SJCRH30 (cell line): ENCODE measurements at regions not wholly inside any gene's neighbourhood (a gene's known extent, or its start where the extent isn't known, plus 50 kb on each side); places are given as distances from the start of the nearest gene placed in this dataset.
"Not testable (repeated sequence)": the region's sequence is repeated elsewhere in the genome, so short reads cannot be mapped to it uniquely, and the experiment has no call there.

Experiments
- DNase-seq, 2 experiments: peaks; one replicate each; pipeline ENCODE4 v3.0.0-alpha.2; 2015 to 2020
- H3K27ac ChIP-seq: fragments of 250-450 bp; sonication (Bioruptor Pico); 2 replicates; pipeline ENCODE4 v1.5.1; 2020; ENCODE audit warnings: mild to moderate bottlenecking, moderate library complexity
- H3K27me3 ChIP-seq: fragments of 250-450 bp; sonication (Bioruptor Pico); 2 replicates; pipeline ENCODE4 v1.5.1; 2020; ENCODE audit warnings: mild to moderate bottlenecking, moderate library complexity
- H3K36me3 ChIP-seq: fragments of 250-450 bp; sonication (Bioruptor Pico); 2 replicates; pipeline ENCODE4 v1.5.1; 2020; ENCODE audit warnings: mild to moderate bottlenecking, moderate library complexity
- H3K4me1 ChIP-seq: fragments of 250-450 bp; sonication (Bioruptor Pico); 2 replicates; pipeline ENCODE4 v1.5.1; 2020; ENCODE audit warnings: mild to moderate bottlenecking, moderate library complexity
- H3K4me3 ChIP-seq: fragments of 250-450 bp; sonication (Bioruptor Pico); 2 replicates; pipeline ENCODE4 v1.5.1; 2020; ENCODE audit warnings: mild to moderate bottlenecking, moderate library complexity
- H3K9me3 ChIP-seq: fragments of 250-450 bp; sonication (Bioruptor Pico); replicated peaks from 2 replicates; pipeline ENCODE4 v1.5.1; 2020; ENCODE audit warnings: mild to moderate bottlenecking, moderate library complexity

- not testable (repeated sequence) for H3K36me3 ChIP-seq, H3K27ac ChIP-seq, H3K9me3 ChIP-seq, H3K27me3 ChIP-seq, H3K4me3 ChIP-seq
- peak; percentile 54 to 70 for DNase-seq
- H3K4me1 ChIP-seq: peaks cover 12% of the 10 kb centered on the region
Observed at GRCh38 chr11:25263861-25264260, 767.0 kb downstream of the LUZP2 start.

- Histone ChIP-seq H3K4me1 (no peaks in the 10 kb centered on the region), H3K36me3 (no peaks in the 10 kb centered on the region)
Observed at GRCh38 chr11:25271301-25271700, 774.4 kb downstream of the LUZP2 start.

DNA sequence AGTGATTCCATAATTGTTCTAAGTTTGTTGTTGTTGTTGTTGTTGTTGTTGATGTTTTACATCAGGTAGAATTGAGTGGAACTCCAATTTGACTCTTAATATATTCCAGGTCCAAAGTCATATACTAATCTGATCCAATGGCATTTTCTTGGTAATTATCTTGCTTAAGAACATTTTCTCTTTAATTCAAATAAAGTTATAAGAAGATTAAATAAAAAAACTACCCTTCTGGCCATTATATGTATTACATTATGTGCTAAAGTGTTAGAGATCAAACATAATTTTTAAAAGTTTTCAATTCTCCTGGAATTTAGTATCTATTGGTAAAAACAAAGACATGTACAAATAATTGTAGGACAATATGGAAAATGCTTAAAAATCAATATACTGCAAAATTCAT, 775.4 kb downstream of the LUZP2 start:
- no peak overlapping the region for H3K27ac ChIP-seq
- H3K36me3 ChIP-seq: no peaks in the 10 kb centered on the region
- H3K4me3 ChIP-seq: no peak overlapping the region
- H3K4me1 ChIP-seq: no peaks in the 10 kb centered on the region
- DNase-seq: no peak
- H3K27me3 ChIP-seq: no peaks in the 10 kb centered on the region
- H3K9me3 ChIP-seq: no peaks in the 10 kb centered on the region

More at GRCh38 chr11:25271301-25271700, 774.4 kb downstream of the LUZP2 start:
- no peak overlapping the region for H3K27ac ChIP-seq
- no peak for DNase-seq
- H3K27me3 ChIP-seq: no peaks in the 10 kb centered on the region
- H3K4me3 ChIP-seq: no peak overlapping the region
- H3K9me3 ChIP-seq: no peaks in the 10 kb centered on the region

DNA sequence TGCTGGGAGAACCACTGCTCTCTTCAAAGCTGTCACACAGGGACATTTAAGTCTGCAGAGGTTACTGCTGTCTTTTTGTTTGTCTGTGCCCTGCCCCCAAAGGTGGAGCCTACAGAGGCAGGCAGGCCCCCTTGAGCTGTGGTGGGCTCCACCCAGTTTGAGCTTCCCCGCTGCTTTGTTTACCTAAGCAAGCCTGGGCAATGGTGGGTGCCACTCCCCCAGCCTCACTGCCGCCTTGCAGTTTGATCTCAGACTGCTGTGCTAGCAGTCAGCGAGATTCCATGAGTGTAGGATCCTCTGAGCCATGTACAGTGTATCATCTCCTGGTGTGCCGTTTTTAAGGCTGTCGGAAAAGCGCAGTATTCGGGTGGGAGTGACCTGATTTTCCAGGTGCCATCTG, 784.0 kb downstream of the LUZP2 start:
- H3K9me3 ChIP-seq, H3K27me3 ChIP-seq, H3K4me1 ChIP-seq, H3K36me3 ChIP-seq, H3K27ac ChIP-seq, H3K4me3 ChIP-seq, DNase-seq: not testable (repeated sequence)

DNA sequence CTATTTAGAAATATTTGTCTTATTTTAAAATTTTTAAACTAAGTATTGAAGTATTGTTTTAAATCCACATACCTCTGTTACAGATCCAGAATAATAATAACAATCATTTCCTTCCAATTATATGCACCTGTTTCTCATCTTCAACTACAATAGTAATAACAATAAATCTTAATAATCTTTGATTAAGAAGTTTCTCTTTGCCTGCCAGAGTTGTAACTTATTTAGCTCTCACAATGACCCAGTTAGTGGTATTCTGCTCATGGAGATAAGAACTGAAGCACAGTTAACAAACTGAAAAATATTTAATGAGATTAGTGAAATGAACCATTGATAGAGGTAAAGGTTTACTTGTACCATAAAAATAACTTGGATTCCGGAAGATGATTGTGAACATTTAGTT, 796.3 kb downstream of the LUZP2 start:
- Histone ChIP-seq H3K27me3 (no peaks in the 10 kb centered on the region), H3K4me3 (no peak overlapping the region), H3K4me1 (no peaks in the 10 kb centered on the region), H3K36me3 (no peaks in the 10 kb centered on the region), H3K9me3 (no peaks in the 10 kb centered on the region), H3K27ac (no peak overlapping the region)
- no peak for DNase-seq

DNA sequence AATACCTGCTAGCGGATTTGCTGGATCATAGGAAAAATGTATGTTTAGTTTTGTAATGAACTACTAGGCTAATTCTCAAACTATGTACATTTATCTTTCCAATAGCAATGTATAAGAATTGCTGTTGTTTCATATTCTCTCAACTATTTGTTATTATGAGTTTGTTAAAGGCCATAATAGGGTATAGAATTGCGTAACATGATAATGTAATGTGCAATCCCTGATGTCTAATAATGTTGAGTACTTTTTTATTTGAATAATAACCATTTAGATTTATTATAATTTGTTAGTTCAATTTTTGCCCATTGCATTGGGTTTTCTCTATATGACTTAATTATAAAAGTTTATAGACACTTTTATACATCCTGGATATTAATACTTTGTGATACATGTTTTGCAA, 801.6 kb downstream of the LUZP2 start:
- no peak overlapping the region for H3K4me3 ChIP-seq
- no peaks in the 10 kb centered on the region for H3K27me3 ChIP-seq
- H3K27ac ChIP-seq: no peak overlapping the region
- H3K36me3 ChIP-seq: no peaks in the 10 kb centered on the region
- DNase-seq: no peak
- H3K4me1 ChIP-seq: no peaks in the 10 kb centered on the region
- H3K9me3 ChIP-seq: no peaks in the 10 kb centered on the region

DNA sequence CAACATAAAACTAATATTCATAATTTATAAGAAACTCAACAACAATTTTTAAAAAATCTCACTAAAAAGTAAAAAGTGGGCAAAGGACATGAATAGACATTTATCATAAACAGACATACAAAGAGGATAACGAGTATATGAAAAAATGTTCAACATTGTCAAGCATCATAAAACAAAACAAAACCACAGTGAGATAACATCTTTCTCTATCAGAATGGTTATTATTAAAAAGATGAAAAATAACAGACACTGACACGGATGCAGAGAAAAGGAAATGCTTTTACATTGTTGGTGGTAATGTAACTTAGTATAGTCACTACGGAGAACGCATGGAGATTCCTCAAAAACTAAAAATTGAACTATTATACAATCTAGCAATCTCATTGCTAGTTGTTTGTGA, 813.0 kb downstream of the LUZP2 start:
- Histone ChIP-seq H3K9me3 (no peaks in the 10 kb centered on the region), H3K27me3 (no peaks in the 10 kb centered on the region), H3K36me3 (no peaks in the 10 kb centered on the region), H3K4me3 (no peak overlapping the region), H3K4me1 (no peaks in the 10 kb centered on the region), H3K27ac (no peak overlapping the region)
- DNase-seq: no peak

DNA sequence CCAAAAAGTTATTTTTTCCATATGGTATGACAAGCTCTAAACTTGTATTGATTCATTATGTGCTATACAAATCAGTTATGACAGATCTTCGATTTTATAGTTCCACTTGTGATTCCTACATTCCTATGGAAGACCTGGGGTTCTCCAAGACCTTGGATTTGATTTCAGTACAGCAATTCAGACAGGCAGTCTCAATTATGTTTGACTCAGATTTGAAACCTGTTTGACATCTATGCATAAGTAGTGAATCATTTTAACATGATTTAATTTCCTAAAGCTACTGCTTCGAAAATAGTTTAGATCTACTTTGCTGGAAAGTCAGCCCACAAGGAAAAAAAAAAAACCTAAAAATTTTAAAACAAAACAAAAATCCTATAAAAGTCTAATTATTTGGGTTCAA, 820.4 kb downstream of the LUZP2 start:
- Histone ChIP-seq H3K27me3 (no peaks in the 10 kb centered on the region), H3K9me3 (no peaks in the 10 kb centered on the region), H3K36me3 (no peaks in the 10 kb centered on the region), H3K27ac (no peak overlapping the region), H3K4me1 (no peaks in the 10 kb centered on the region), H3K4me3 (no peak overlapping the region)
- no peak for DNase-seq

DNA sequence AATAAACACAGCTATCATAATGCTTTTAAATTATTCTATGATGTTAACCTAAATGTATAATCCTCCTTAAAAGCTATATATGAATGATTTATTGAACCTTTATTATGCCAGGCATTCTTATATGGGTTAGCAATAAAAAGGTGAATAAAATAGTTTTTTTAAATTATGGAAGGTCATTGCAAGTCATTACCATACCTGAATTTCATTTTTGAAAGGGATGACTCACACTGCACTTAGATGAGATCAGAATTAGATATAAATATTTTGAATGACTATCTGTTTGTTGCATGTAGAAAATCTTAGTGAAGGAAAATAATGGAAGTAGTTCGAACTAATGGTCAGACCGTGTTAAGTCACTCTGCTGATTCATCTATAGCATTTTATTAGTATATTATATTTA, 822.3 kb downstream of the LUZP2 start:
- DNase-seq: no peak
- H3K36me3 ChIP-seq: no peaks in the 10 kb centered on the region
- H3K4me1 ChIP-seq: no peaks in the 10 kb centered on the region
- no peaks in the 10 kb centered on the region for H3K9me3 ChIP-seq
- no peaks in the 10 kb centered on the region for H3K27me3 ChIP-seq
- H3K27ac ChIP-seq: no peak overlapping the region
- H3K4me3 ChIP-seq: no peak overlapping the region

GRCh38 chr11:25327656-25328055, 830.8 kb downstream of the LUZP2 start:
- H3K4me1 ChIP-seq: no peaks in the 10 kb centered on the region
- no peak overlapping the region for H3K27ac ChIP-seq
- no peaks in the 10 kb centered on the region for H3K36me3 ChIP-seq
- no peaks in the 10 kb centered on the region for H3K9me3 ChIP-seq
- no peaks in the 10 kb centered on the region for H3K27me3 ChIP-seq
- no peak overlapping the region for H3K4me3 ChIP-seq
- DNase-seq: no peak

GRCh38 chr11:25339281-25339680, 842.4 kb downstream of the LUZP2 start:
- Histone ChIP-seq H3K9me3 (no peaks in the 10 kb centered on the region), H3K36me3 (no peaks in the 10 kb centered on the region)

DNA sequence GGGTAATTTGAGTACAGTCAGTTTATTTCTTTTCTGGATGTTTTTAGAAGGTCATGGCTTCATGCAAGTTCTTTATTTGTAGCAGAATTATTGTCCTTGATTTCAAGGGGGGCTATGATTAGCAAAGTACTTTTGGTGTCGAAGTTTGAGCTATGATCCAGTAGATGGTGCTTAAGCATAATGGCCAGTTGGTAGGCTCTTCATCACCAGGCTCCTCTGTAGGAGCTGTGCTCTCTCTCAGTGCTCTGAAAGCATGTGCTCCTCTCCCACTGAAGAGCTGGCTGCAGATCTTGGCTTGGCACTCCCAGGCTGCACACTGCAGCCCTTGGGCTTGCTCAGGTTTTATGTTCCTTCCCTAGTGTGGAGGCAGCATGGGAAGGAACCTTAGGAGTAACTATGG, 852.7 kb downstream of the LUZP2 start:
- DNase-seq: no peak
- Histone ChIP-seq H3K4me3 (no peak overlapping the region), H3K27me3 (no peaks in the 10 kb centered on the region), H3K36me3 (no peaks in the 10 kb centered on the region), H3K9me3 (no peaks in the 10 kb centered on the region), H3K4me1 (no peaks in the 10 kb centered on the region), H3K27ac (no peak overlapping the region)

More at GRCh38 chr11:25339281-25339680, 842.4 kb downstream of the LUZP2 start:
- no peak overlapping the region for H3K4me3 ChIP-seq
- H3K27me3 ChIP-seq: no peaks in the 10 kb centered on the region
- no peaks in the 10 kb centered on the region for H3K4me1 ChIP-seq
- no peak overlapping the region for H3K27ac ChIP-seq
- no peak for DNase-seq

- no peaks in the 10 kb centered on the region for H3K4me1 ChIP-seq
- no peaks in the 10 kb centered on the region for H3K36me3 ChIP-seq
- H3K27me3 ChIP-seq: no peaks in the 10 kb centered on the region
- H3K9me3 ChIP-seq: no peaks in the 10 kb centered on the region
- peak in 1 of 2 experiments; percentile 2 for DNase-seq
- H3K27ac ChIP-seq: no peak overlapping the region
- H3K4me3 ChIP-seq: no peak overlapping the region
Observed at GRCh38 chr11:25350899-25351803, 854.3 kb downstream of the LUZP2 start.

DNA sequence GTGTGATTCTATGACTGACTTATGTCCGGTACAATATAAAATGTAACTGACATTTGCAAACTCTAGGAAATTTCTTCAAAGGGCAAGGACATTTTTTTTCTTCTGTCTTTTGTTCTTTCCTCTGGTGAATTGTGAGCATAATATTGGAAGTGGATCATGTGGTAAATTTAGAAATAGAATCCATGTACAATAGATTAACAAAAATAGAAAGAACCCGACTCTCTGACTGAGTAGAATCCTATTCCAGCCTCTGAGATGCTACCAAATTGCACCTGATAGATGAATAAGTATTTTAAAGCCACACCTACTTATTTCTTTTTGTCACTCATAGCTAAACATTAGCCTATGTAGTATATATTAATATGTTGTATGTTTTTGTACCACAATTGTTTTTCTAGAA, 860.3 kb downstream of the LUZP2 start:
- Histone ChIP-seq H3K9me3 (no peaks in the 10 kb centered on the region), H3K36me3 (no peaks in the 10 kb centered on the region), H3K27ac (no peak overlapping the region), H3K4me3 (no peak overlapping the region), H3K4me1 (no peaks in the 10 kb centered on the region), H3K27me3 (peaks cover 3% of the 10 kb centered on the region; the same call in 1 of the 2 replicates)
- DNase-seq: no peak

DNA sequence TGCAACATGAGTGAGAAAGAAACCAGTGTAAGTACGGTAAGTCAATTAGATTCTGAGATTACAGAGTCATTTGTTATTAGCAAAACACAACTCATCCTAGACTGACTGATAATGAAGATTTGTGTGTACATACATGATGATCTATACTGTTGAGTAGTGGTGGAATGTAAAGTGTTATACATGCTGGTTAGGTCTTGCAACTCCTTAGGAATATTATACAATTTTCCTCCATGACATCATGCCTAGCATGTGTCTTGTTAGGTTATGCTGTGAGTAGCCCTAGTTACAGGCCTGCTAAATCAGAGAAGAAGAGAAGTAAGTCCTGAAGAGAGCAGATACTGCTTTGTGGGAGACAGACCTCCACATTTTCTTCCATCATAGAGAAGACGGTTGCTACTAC, 880.6 kb downstream of the LUZP2 start:
- Histone ChIP-seq H3K36me3 (no peaks in the 10 kb centered on the region), H3K27ac (no peak overlapping the region), H3K27me3 (no peaks in the 10 kb centered on the region), H3K9me3 (no peaks in the 10 kb centered on the region), H3K4me1 (no peaks in the 10 kb centered on the region), H3K4me3 (no peak overlapping the region)
- no peak for DNase-seq

DNA sequence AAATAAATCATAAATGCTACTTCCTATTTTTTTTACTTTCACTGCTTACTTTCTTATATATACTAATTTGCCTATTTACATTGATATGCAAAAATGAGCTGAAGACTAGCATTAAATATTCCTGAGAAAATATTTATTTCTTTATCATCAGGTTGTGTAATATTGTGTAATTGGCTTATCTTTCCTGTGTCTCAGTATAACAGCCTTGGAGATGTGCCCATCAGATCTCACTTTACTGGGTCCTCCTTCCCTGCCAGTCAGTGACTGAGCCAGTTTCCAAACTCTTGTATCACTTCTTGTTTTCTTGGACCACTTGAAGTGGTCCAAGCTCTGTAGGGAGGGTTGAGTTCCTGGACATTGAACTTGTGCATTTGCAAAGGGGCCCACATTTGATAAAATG, 900.0 kb downstream of the LUZP2 start:
- Histone ChIP-seq H3K27ac (no peak overlapping the region), H3K4me3 (no peak overlapping the region), H3K9me3 (no peaks in the 10 kb centered on the region), H3K36me3 (no peaks in the 10 kb centered on the region), H3K4me1 (no peaks in the 10 kb centered on the region), H3K27me3 (no peaks in the 10 kb centered on the region)
- no peak for DNase-seq
